HL-60 (cell line): ENCODE measurements at regions not wholly inside any gene's neighbourhood (a gene's known extent, or its start where the extent isn't known, plus 50 kb on each side); places are given as distances from the start of the nearest gene placed in this dataset.

Experiments used
- DNase-seq, 2 experiments: peaks; one replicate each; pipeline ENCODE4 v3.0.0-alpha.2; 2010 to 2020; ENCODE audit warnings: low read depth in 1 of 2, low spot score in 1 of 2
- H3K27ac ChIP-seq: fragments of 250-450 bp; sonication (Bioruptor Pico); replicated peaks from 2 replicates; pipeline ENCODE4 v1.5.1; 2020; ENCODE audit warnings: mild to moderate bottlenecking, moderate library complexity
- H3K27me3 ChIP-seq: fragments of 250-450 bp; sonication (Bioruptor Pico); 2 replicates; pipeline ENCODE4 v1.5.1; 2021; ENCODE audit warnings: mild to moderate bottlenecking, moderate library complexity; ENCODE audit not compliant: insufficient read depth, poor library complexity, severe bottlenecking
- H3K4me3 ChIP-seq: replicated peaks from 2 replicates; pipeline ENCODE4 v1.5.1; 2011; ENCODE audit warnings: mild to moderate bottlenecking, control low read depth, low read length; ENCODE audit not compliant: insufficient read depth
- CTCF ChIP-seq: IDR thresholded peaks from one replicate; pipeline ENCODE4 v1.5.1; 2011; ENCODE audit warnings: low read length, control low read depth, inconsistent platforms; ENCODE audit not compliant: insufficient read depth
- GABPA ChIP-seq: IDR thresholded peaks from 2 replicates; pipeline ENCODE4 v1.6.1; 2012; ENCODE audit warnings: low read depth
- POLR2AphosphoS5 ChIP-seq: IDR thresholded peaks from 2 replicates; pipeline ENCODE4 v1.6.1; 2012; ENCODE audit warnings: low read depth
- REST ChIP-seq: IDR thresholded peaks from 2 replicates; pipeline ENCODE4 v1.6.1; 2012; ENCODE audit warnings: low read depth; ENCODE audit not compliant: insufficient replicate concordance
- SPI1 ChIP-seq: IDR thresholded peaks from 2 replicates; pipeline ENCODE4 v1.6.1; 2012; ENCODE audit warnings: low read depth, mild to moderate bottlenecking, borderline replicate concordance

- TF ChIP-seq REST (no peak), SPI1 (no peak), CTCF (no peak), GABPA (no peak), POLR2AphosphoS5 (no peak)
These were observed 107.4 kb downstream of the MATN1 start for GRCh38 chr1:30615816-30616590.

GRCh38 chr1:30615076-30615795 lies 108.1 kb downstream of the MATN1 start:
- Histone ChIP-seq H3K27ac (no peak overlapping the region), H3K4me3 (no peak overlapping the region), H3K27me3 (no peaks in the 10 kb centered on the region)
- DNase-seq, result no peak
- TF ChIP-seq GABPA (no peak), POLR2AphosphoS5 (no peak), REST (no peak), CTCF (no peak), SPI1 (no peak)

More at GRCh38 chr1:30615816-30616590, 107.4 kb downstream of the MATN1 start:
- DNase-seq, result no peak
- Histone ChIP-seq H3K27me3 (no peaks in the 10 kb centered on the region), H3K27ac (no peak overlapping the region), H3K4me3 (no peak overlapping the region)

- DNase-seq, result no peak
- Histone ChIP-seq H3K27me3 (no peaks in the 10 kb centered on the region), H3K4me3 (no peak overlapping the region), H3K27ac (no peak overlapping the region)
- TF ChIP-seq REST (no peak), POLR2AphosphoS5 (no peak), GABPA (no peak), CTCF (no peak), SPI1 (no peak)
These were observed 110.2 kb downstream of the MATN1 start for GRCh38 chr1:30613188-30613587.
